Osteocyte (in vitro differentiated cells): ENCODE measurements at regions not wholly inside any gene's neighbourhood (a gene's known extent, or its start where the extent isn't known, plus 50 kb on each side); places are given as distances from the start of the nearest gene placed in this dataset.

ENCODE experiments used
- DNase-seq: peaks from one replicate; pipeline ENCODE4 v3.0.0; 2021; ENCODE audit warnings: mixed read lengths; ENCODE audit not compliant: unreplicated experiment; ENCODE audit errors: extremely low spot score
- H3K27ac Mint-ChIP-seq: one replicate; pipeline ENCODE4 v1.8.0; 2021; ENCODE audit warnings: mild to moderate bottlenecking, mixed read lengths; ENCODE audit not compliant: unreplicated experiment
- H3K27me3 Mint-ChIP-seq: one replicate; pipeline ENCODE4 v1.8.0; 2021; ENCODE audit warnings: mixed read lengths; ENCODE audit not compliant: unreplicated experiment
- H3K36me3 Mint-ChIP-seq: one replicate; pipeline ENCODE4 v1.8.0; 2021; ENCODE audit warnings: mixed read lengths; ENCODE audit not compliant: unreplicated experiment
- H3K4me1 Mint-ChIP-seq: one replicate; pipeline ENCODE4 v1.8.0; 2021; ENCODE audit warnings: mixed read lengths; ENCODE audit not compliant: unreplicated experiment
- H3K4me3 Mint-ChIP-seq: one replicate; pipeline ENCODE4 v1.8.0; 2021; ENCODE audit warnings: mild to moderate bottlenecking, moderate library complexity, mixed read lengths; ENCODE audit not compliant: unreplicated experiment
- H3K9me3 Mint-ChIP-seq: one replicate; pipeline ENCODE4 v1.8.0; 2021; ENCODE audit warnings: mixed read lengths; ENCODE audit not compliant: unreplicated experiment
- CTCF ChIP-seq: fragments of 200-600 bp; sonication (generic); IDR thresholded peaks from 2 replicates; pipeline ENCODE4 v1.5.0; 2021; ENCODE audit warnings: antibody characterized with exemption, mild to moderate bottlenecking, moderate library complexity

GRCh38 chr2:167310442-167310841 is 422.2 kb downstream of the XIRP2 start:
- peaks cover 9% of the 10 kb centered on the region for H3K27me3 Mint-ChIP-seq
- no peak overlapping the region for H3K27ac Mint-ChIP-seq
- no peaks in the 10 kb centered on the region for H3K36me3 Mint-ChIP-seq
- no peak for TF ChIP-seq CTCF
- no peaks in the 10 kb centered on the region for H3K9me3 Mint-ChIP-seq
- DNase-seq = no peak
- no peaks in the 10 kb centered on the region for H3K4me1 Mint-ChIP-seq
- no peak overlapping the region for H3K4me3 Mint-ChIP-seq
